A673 (cell line): ENCODE measurements at regions not wholly inside any gene's neighbourhood (a gene's known extent, or its start where the extent isn't known, plus 50 kb on each side); places are given as distances from the start of the nearest gene placed in this dataset.

ENCODE experiments used
- BruUV-seq: library from RNA; stranded (reverse); fragments of 400-500 nt; replicated peaks from 2 replicates; lab custom pipeline; 2021; lab: Mats Ljungman, UMichigan
- CTCF ChIA-PET: fragments of 300-600 bp; sonication (Branson Sonifier 250); formaldehyde crosslinking; loops from one replicate; lab custom pipeline; 2022; ENCODE audit warnings: antibody characterized with exemption; lab: Charles Lee
- POLR2A ChIA-PET: fragments of 300-600 bp; sonication (Branson Sonifier 250); formaldehyde crosslinking; loops from one replicate; lab custom pipeline; 2022; ENCODE audit warnings: antibody characterized with exemption; ENCODE audit not compliant: low non-redundant PET; lab: Charles Lee
- DNase-seq: peaks from one replicate; pipeline ENCODE4 v3.0.0-alpha.2; 2015; ENCODE audit warnings: low spot score
- H3K27ac ChIP-seq: fragments of 200-600 bp; sonication (generic); 2 replicates; pipeline ENCODE4 v1.5.1; 2016; ENCODE audit warnings: mixed run types, low read depth, mild to moderate bottlenecking, mixed read lengths, antibody characterized with exemption, low read length; ENCODE audit not compliant: poor library complexity, severe bottlenecking
- H3K27me3 ChIP-seq: fragments of 200-600 bp; sonication (generic); replicated peaks from 2 replicates; pipeline ENCODE4 v1.6.1; 2017; ENCODE audit warnings: mixed run types, low read depth, mild to moderate bottlenecking, mixed read lengths, antibody characterized with exemption, low read length; ENCODE audit not compliant: insufficient read depth, poor library complexity
- H3K36me3 ChIP-seq: fragments of 200-600 bp; sonication (generic); 2 replicates; pipeline ENCODE4 v1.6.1; 2016; ENCODE audit warnings: mixed run types, mild to moderate bottlenecking, mixed read lengths, antibody characterized with exemption, low read length; ENCODE audit not compliant: insufficient read depth, poor library complexity, severe bottlenecking
- H3K4me1 ChIP-seq: fragments of 200-600 bp; sonication (generic); 2 replicates; pipeline ENCODE4 v1.6.1; 2017; ENCODE audit warnings: mixed run types, mild to moderate bottlenecking, mixed read lengths, antibody characterized with exemption, low read length; ENCODE audit not compliant: insufficient read depth, poor library complexity, severe bottlenecking
- H3K4me3 ChIP-seq: fragments of 200-600 bp; sonication (generic); 2 replicates; pipeline ENCODE4 v1.5.1; 2016; ENCODE audit warnings: low read depth, mixed run types, mild to moderate bottlenecking, mixed read lengths, low read length; ENCODE audit not compliant: poor library complexity, severe bottlenecking
- H3K9me3 ChIP-seq: fragments of 200-600 bp; sonication (generic); 2 replicates; pipeline ENCODE4 v1.6.1; 2016; ENCODE audit warnings: mixed run types, low read depth, mild to moderate bottlenecking, mixed read lengths, antibody characterized with exemption, low read length; ENCODE audit not compliant: poor library complexity, severe bottlenecking
- CTCF ChIP-seq: fragments of 300-800, 200-600 bp; sonication (generic); conservative IDR thresholded peaks from 2 replicates; pipeline ENCODE4 v1.5.1; 2017; ENCODE audit warnings: low read depth, mild to moderate bottlenecking, antibody characterized with exemption, low read length, moderate library complexity, mixed read lengths
- EZH2 ChIP-seq: fragments of 200-600 bp; sonication (generic); IDR thresholded peaks from 2 replicates; pipeline ENCODE4 v1.6.1; 2017; ENCODE audit warnings: borderline replicate concordance, low read depth, mild to moderate bottlenecking, mixed read lengths, antibody characterized with exemption, low read length; ENCODE audit not compliant: poor library complexity, severe bottlenecking
- intact Hi-C: fragments of 100-400 bp; cut with micrococcal nuclease; formaldehyde crosslinking; loops from one replicate; pipeline ENCODE4 v1.10.0; 2022; ENCODE audit not compliant: unreplicated experiment

- Histone ChIP-seq H3K9me3 (no peaks in the 10 kb centered on the region), H3K4me3 (no peak overlapping the region), H3K4me1 (peaks cover 42% of the 10 kb centered on the region), H3K27ac (no peak overlapping the region), H3K27me3 (no peaks in the 10 kb centered on the region), H3K36me3 (no peaks in the 10 kb centered on the region)
- intact Hi-C loops, result loop anchor here (10.0 kb wide), 1 partner anchor 1493 kb away; no protein-coding TSS in a partner anchor
- DNase-seq, result no peak
- no TSS peak for BruUV-seq
- POLR2A ChIA-PET, result no interaction called here
- CTCF ChIA-PET, result no interaction called here
- TF ChIP-seq CTCF (no peak), EZH2 (no peak)
These were observed 1644.7 kb upstream of the C9orf72 start for GRCh38 chr9:29217966-29218365.

GRCh38 chr9:29220596-29221251 lies 1647.4 kb upstream of the C9orf72 start:
- Histone ChIP-seq H3K4me3 (no peak overlapping the region), H3K4me1 (peaks cover 42% of the 10 kb centered on the region), H3K36me3 (no peaks in the 10 kb centered on the region), H3K27ac (peak overlapping the region; percentile 44), H3K9me3 (no peaks in the 10 kb centered on the region), H3K27me3 (no peaks in the 10 kb centered on the region)
- no peak for DNase-seq
- ChIA-PET CTCF (no interaction called here), POLR2A (interaction anchor here (0.5 kb wide), 1 partner anchor 54 kb away, joined by 4 read pairs; no protein-coding TSS in a partner anchor)
- no peak for TF ChIP-seq EZH2
- peak; percentile 45; the same call in 1 of the 2 replicates for TF ChIP-seq CTCF
- intact Hi-C loops, result no loop called here
- BruUV-seq, result no TSS peak

GRCh38 chr9:29228558-29228957 lies 1655.3 kb upstream of the C9orf72 start:
- ChIA-PET CTCF (no interaction called here), POLR2A (no interaction called here)
- intact Hi-C loops, result no loop called here
- DNase-seq, result no peak
- TF ChIP-seq CTCF (no peak), EZH2 (no peak)
- Histone ChIP-seq H3K4me1 (no peaks in the 10 kb centered on the region), H3K9me3 (no peaks in the 10 kb centered on the region), H3K36me3 (no peaks in the 10 kb centered on the region), H3K27me3 (no peaks in the 10 kb centered on the region), H3K27ac (no peak overlapping the region), H3K4me3 (no peak overlapping the region)
- no TSS peak for BruUV-seq
